GM21360 (cell line): ENCODE measurements at regions not wholly inside any gene's neighbourhood (a gene's known extent, or its start where the extent isn't known, plus 50 kb on each side); places are given as distances from the start of the nearest gene placed in this dataset.

ENCODE experiments used
- ATAC-seq: cut with Tn5 transposase; IDR thresholded peaks from one replicate; pipeline ENCODE4 v1.9.1; 2021; ENCODE audit warnings: mild to moderate bottlenecking, moderate library complexity; ENCODE audit not compliant: unreplicated experiment

GRCh38 chr15:69828181-69828828, 269.4 kb downstream of the TLE3 start:
- no peak for ATAC-seq

- no peak for ATAC-seq
Measured at GRCh38 chr15:69829974-69830373, 267.7 kb downstream of the TLE3 start.

- ATAC-seq: no peak
Measured at GRCh38 chr15:69830430-69830829, 267.3 kb downstream of the TLE3 start.

DNA sequence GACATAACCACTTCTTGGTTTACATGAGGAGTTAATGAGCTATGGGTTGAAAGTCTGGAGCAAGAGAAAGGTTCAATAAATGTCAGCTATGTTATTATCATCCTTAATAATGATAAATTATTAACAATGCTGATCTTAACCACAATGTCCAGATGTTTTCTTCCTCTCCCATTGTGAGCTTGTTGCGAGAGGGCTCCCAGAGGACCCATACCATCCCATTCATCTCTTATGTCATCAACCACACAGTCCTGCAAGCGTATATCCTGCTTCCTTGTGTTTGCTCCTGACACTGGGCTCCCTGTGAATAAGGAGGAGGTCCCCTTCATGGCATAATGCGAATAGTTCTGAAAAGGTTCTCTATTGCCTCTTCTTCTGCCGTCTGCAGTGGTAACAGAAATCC, 266.8 kb downstream of the TLE3 start:
- no peak for ATAC-seq

DNA sequence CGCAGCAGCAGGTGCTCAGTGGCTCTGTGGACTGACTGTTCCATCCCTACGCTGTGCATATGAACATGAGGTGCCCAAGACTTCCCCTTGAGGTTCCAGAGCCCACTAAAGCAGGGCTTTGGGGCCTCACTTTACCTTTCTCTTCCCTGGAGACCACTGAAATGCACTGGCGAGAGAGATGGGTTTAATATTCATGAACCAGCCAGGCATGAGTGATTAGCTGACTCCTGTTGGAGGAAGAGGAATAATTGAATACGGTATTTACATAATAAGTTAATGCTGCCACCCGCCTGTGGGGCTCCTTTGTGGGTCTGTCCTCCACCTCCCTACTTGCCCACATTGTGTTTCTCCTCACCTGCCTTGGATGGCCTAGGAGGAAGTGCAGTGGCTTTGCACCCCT, 263.4 kb downstream of the TLE3 start:
- no peak for ATAC-seq

- no peak for ATAC-seq
Measured at GRCh38 chr15:69834761-69835160, 263.0 kb downstream of the TLE3 start.

DNA sequence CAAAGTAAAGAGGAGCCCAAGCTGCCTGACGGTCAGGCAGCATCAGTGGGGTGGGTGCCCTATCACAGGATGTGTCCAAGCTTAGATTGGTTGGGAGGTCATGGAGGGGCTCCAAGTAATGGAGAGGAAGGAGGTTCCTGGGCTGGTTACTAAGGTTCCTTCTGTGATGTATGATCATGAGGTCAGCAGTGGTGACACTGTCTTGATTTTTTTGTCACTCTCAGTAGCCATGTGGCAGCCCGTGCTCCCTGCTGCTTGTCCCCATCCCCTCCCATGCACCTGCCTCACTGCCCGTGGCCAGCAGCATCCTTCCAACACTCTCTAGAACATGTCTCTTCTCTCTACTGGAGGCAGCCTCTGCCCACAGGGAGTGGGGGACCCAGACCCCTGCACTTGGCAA, 261.7 kb downstream of the TLE3 start:
- no peak for ATAC-seq

GRCh38 chr15:69836526-69837230, 261.0 kb downstream of the TLE3 start:
- ATAC-seq: no peak

- no peak for ATAC-seq
Measured at GRCh38 chr15:69838338-69838737, 259.4 kb downstream of the TLE3 start.

GRCh38 chr15:69838994-69839393, 258.7 kb downstream of the TLE3 start:
- ATAC-seq: no peak

GRCh38 chr15:69841113-69841828, 256.4 kb downstream of the TLE3 start:
- ATAC-seq: no peak

DNA sequence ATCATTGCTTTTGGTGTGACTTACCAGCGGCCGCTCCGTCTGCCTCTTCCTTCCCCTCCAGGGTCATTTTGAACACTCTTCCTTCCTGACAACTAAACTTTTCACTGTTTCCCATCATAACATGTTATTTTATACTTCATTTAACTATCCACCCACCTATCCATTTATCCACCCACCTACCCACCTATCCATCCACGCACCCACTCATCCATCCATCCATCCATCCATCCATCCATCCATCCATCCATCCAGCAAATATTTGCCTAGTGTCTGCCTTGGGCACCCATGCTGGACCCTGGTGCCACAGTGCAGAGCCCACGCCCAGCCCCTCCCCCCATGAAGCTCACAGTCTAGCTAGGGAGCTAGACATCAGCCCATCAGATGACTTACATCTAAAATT, 254.9 kb downstream of the TLE3 start:
- no peak for ATAC-seq

- ATAC-seq: no peak
Measured at GRCh38 chr15:69843276-69843899, 254.3 kb downstream of the TLE3 start.

DNA sequence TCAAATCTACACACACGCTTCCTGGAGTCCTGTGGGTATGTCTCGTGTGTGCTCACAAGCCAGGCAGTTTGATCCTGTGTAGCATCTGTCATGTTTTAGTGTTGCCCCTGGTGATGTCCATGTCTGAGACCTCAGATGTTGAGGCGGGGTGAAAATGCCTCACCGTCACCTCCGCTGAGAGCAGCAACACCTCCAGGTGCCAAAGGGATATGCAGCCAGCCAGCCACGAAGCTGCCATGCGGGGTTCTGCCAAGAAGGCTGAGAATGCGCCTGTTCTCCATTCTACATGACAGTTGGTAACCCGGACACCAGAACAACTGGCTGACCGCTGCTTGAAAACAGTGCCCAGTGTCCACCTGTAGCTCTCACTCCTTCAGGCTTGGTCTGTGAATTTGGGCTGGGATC, 253.8 kb downstream of the TLE3 start:
- ATAC-seq: no peak

- ATAC-seq: no peak
Measured at GRCh38 chr15:69845159-69845558, 252.6 kb downstream of the TLE3 start.

- no peak for ATAC-seq
Measured at GRCh38 chr15:69847625-69848024, 250.1 kb downstream of the TLE3 start.

GRCh38 chr15:69848096-69848495, 249.6 kb downstream of the TLE3 start:
- no peak for ATAC-seq

DNA sequence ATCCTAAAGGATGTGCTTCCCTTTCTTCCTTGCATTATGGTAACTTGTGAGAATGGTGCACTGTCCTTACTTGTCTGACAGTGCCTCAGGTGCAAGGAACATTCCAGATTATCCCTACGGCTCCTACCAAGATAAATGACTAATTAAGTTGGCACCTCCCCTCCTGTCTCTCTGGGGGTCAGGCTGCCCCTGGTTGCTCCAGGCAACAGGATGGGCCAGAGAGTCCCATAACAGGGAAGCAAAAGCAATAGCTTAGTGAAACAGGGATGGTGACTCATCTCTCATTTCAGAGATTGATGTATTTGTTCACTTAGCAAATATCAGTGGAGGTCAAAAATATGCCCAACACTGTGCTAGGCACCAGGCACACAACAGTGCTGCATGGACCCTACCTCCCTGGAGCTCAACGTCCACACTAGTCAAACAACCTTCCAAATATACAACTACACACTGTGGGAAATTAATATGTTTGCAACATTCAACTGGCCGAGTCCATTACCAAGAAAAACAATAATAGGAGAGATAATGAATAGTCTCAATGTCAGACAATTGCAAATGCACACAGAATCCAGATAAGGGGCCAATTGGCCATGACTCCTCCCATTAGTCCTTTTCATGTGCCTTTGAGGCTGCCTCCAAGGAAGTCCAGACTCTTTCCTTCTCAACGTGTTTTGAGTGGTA, 249.0 kb downstream of the TLE3 start:
- no peak for ATAC-seq

- ATAC-seq: no peak
Measured at GRCh38 chr15:69849232-69849610, 248.5 kb downstream of the TLE3 start.

DNA sequence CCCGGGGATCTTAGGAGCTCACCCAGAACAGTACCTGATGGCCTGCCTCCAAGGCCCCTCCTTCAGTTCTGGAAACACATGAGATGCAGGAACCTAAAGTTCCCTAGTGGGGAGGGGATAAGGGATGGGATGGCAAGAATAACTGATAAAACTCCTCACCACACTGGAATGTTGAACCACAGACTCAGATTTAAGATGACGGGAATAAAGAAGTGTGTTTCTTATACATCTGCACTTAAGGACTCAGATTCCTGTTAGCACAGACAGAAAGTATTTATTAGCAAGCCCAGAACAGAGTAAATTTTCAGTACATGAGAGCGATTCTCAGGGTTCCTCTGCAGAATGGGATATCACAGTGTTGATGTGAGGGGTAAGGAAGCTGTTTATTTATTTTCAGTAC, 245.2 kb downstream of the TLE3 start:
- ATAC-seq: no peak

GRCh38 chr15:69852916-69853315, 244.8 kb downstream of the TLE3 start:
- no peak for ATAC-seq
